Lower leg skin (tissue), 4 donors: ENCODE measurements at regions not wholly inside any gene's neighbourhood (a gene's known extent, or its start where the extent isn't known, plus 50 kb on each side); places are given as distances from the start of the nearest gene placed in this dataset.

Experiments
- DNase-seq, 2 donors: peaks; one replicate each; pipeline ENCODE4 v3.0.0-alpha.2; 2019; ENCODE audit warnings: low spot score in 2 of 2
- H3K4me3 ChIP-seq: fragments of 200-600 bp; sonication (generic); 2 replicates; pipeline ENCODE4 v1.5.1; 2017; ENCODE audit warnings: mild to moderate bottlenecking, low read depth; ENCODE audit not compliant: poor library complexity, severe bottlenecking
- POLR2A ChIP-seq, 2 donors: fragments of 450-650 bp; IDR thresholded peaks; one replicate each; pipeline ENCODE4 v1.6.1; 2016 to 2017; ENCODE audit warnings: antibody characterized with exemption in 2 of 2, mild to moderate bottlenecking in 1 of 2, moderate library complexity in 1 of 2
- WGBS, 2 donors: methylation state at CpG; one replicate each; pipeline ENCODE4 v1.1.5; 2018; 5-methylcytosine and 5-hydroxymethylcytosine counted together
- intact Hi-C: fragments of 100-400 bp; cut with DNase I; formaldehyde crosslinking; loops from one replicate; pipeline ENCODE4 v1.15.0; 2023; ENCODE audit warnings: low total_unique reads
- TF ChIP-seq, protein P1 (sequence below), 3 donors: fragments of 450-650 bp; IDR thresholded peaks; one replicate each; pipeline ENCODE4 v1.5.1; 2016; ENCODE audit warnings: antibody characterized with exemption in 3 of 3, mild to moderate bottlenecking in 3 of 3, moderate library complexity in 2 of 3

DNA sequence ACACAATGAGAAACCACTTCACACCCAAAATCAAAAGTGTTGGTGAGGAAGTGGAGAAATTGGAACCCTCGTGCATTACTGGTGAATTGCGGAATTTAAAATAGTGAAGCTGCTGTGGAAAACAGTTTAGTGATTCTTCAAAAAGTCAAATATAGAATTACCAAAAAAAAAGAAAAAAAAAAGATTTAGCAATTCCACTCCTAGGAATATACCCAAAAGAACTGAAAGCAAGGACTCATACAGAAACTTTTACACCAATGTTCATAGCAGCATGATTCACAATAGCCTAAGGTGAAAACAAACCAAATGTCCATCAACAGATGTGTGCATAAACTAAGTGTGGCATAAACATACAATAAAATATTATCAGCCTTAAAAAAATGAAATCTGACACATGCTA, 364.3 kb upstream of the FAM241A start:
- TF ChIP-seq, protein P1, sequence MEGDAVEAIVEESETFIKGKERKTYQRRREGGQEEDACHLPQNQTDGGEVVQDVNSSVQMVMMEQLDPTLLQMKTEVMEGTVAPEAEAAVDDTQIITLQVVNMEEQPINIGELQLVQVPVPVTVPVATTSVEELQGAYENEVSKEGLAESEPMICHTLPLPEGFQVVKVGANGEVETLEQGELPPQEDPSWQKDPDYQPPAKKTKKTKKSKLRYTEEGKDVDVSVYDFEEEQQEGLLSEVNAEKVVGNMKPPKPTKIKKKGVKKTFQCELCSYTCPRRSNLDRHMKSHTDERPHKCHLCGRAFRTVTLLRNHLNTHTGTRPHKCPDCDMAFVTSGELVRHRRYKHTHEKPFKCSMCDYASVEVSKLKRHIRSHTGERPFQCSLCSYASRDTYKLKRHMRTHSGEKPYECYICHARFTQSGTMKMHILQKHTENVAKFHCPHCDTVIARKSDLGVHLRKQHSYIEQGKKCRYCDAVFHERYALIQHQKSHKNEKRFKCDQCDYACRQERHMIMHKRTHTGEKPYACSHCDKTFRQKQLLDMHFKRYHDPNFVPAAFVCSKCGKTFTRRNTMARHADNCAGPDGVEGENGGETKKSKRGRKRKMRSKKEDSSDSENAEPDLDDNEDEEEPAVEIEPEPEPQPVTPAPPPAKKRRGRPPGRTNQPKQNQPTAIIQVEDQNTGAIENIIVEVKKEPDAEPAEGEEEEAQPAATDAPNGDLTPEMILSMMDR (IDR thresholded peaks at IDR 0.05), result no peak
- no peak for TF ChIP-seq POLR2A (IDR thresholded peaks at IDR 0.05)
- intact Hi-C loops, result no loop called here
- WGBS, 2 donors, result 89 to 93% methylated on average over 2 of the region's 2 CpGs
- no peak overlapping the region for H3K4me3 ChIP-seq
- no peak for DNase-seq

DNA sequence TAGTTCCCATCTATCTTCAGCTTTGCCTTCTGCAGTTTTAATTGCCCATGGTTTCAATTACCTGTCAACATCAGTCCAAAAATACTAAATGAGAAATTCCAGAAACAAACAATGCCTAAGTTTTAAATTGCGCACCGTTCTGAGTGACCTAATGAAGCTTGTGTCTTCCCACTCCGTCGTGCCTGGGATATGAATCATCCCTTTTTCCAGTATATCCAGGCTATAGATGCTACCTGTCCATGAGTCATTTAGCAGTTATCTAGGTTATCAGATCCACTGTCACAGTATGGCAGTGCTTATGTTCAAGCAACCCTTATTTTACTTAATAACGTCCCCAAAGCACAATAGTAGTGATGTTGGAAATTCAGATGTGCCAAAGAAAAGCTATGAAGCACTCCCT, 363.6 kb upstream of the FAM241A start:
- no peak for DNase-seq
- no peak overlapping the region for H3K4me3 ChIP-seq
- intact Hi-C loops, result no loop called here
- TF ChIP-seq POLR2A (IDR thresholded peaks at IDR 0.05), result no peak
- TF ChIP-seq, protein P1 (IDR thresholded peaks at IDR 0.05), result no peak
- WGBS, 2 donors, result 70 to 77% methylated on average over 5 of the region's 5 CpGs

DNA sequence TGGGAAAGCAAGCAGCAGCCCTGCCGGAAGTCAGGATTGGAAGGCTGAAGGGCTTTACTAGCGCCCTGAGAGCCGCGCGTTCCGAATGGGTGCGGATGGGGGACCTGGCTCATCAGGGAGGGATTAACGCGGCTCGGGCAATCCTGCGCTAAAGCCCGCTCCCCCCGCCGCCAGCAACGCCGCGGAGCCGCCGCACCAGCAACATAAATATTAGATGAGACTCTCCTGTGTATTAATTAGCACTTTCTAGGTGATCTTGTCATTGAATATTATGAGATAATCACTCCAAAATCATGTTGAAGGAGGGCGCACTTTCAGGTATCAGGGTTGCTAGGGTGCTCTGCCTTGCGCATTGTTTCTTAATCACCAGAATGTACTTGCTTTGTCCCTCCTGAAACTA, 357.2 kb upstream of the FAM241A start:
- TF ChIP-seq, protein P1 (IDR thresholded peaks at IDR 0.05), result no peak
- H3K4me3 ChIP-seq, result no peak overlapping the region
- intact Hi-C loops, result no loop called here
- WGBS, 2 donors, result 31 to 39% methylated on average over 21 of the region's 21 CpGs
- DNase-seq, result no peak

DNA sequence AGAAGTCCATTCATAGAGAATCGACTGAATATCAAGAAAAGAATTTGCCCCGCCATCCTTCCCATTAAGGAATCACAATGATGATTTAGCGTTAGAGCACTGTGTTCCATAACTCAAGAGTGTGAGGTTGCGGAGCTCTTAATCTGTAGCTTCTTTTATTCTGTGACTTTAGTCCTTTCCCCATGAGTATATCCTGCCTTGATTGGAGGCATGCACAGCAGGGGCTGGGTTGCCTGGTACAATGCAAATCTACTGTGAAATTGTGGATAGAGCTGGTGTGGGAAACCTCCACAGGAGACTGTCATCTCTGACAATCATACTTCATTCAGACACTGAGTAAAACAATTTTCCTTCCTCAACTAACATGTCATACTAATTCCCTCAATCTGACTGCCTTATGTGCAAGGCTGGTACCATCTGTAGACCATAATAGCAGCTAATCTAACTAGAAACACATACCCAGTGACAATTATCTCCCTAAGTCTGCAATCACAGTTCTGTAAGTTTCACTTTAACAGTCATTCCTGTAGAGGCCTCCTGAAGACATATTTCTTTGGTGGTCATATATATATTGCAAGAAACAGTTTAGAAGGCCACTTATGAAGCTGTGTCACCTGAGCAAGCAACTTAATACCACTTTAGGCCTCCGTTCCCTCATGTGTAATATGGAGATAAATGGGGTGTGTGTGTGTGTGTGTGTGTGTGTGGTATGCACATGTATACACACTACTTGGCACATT, 355.2 kb upstream of the FAM241A start:
- intact Hi-C loops, result no loop called here
- no peak for DNase-seq
- H3K4me3 ChIP-seq, result no peak overlapping the region
- WGBS, 2 donors, result 89 to 90% methylated on average over 5 of the region's 5 CpGs
- no peak for TF ChIP-seq POLR2A (IDR thresholded peaks at IDR 0.05)
- TF ChIP-seq, protein P1 (IDR thresholded peaks at IDR 0.05), result no peak

DNA sequence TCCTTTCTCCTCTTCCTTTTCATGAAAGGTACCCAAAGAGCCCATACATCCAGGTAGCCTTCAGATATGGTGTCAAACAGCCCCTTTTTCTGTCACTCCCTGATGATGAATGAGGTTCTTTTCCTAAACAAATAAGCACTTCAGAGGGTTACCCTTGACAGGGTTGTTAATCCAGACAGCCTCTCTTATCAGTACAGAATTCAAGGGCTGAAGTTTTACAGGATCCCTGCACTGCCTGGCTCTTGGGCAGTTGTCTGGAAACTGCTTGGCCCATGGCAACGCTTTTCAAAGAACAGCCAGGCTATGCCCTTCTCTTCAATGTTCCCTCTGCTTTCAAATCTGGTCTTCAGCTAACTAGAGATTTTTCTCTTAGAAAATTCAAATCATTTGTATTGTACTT, 352.6 kb upstream of the FAM241A start:
- 54 to 63% methylated on average over 1 of the region's 1 CpG for WGBS, 2 donors
- intact Hi-C loops, result no loop called here
- DNase-seq, result no peak
- no peak overlapping the region for H3K4me3 ChIP-seq
- TF ChIP-seq, protein P1 (IDR thresholded peaks at IDR 0.05), result no peak
- TF ChIP-seq POLR2A (IDR thresholded peaks at IDR 0.05), result no peak
